Skeletal muscle satellite cell (primary cell): ENCODE measurements at regions not wholly inside any gene's neighbourhood (a gene's known extent, or its start where the extent isn't known, plus 50 kb on each side); places are given as distances from the start of the nearest gene placed in this dataset.
"Not testable (repeated sequence)": the region's sequence is repeated elsewhere in the genome, so short reads cannot be mapped to it uniquely, and the experiment has no call there.

Experiments
- H3K27me3 ChIP-seq: 2 replicates; pipeline ENCODE4 v1.7.0; 2013; ENCODE audit warnings: low read length; ENCODE audit not compliant: control insufficient read depth, insufficient read depth
- H3K36me3 ChIP-seq: 2 replicates; pipeline ENCODE4 v1.7.0; 2013; ENCODE audit warnings: mild to moderate bottlenecking, control low read depth, low read length; ENCODE audit not compliant: insufficient read depth
- H3K4me1 ChIP-seq: 2 replicates; pipeline ENCODE4 v1.7.0; 2013; ENCODE audit warnings: low read length; ENCODE audit not compliant: control insufficient read depth, insufficient read depth
- H3K4me2 ChIP-seq: 2 replicates; pipeline ENCODE4 v1.7.0; 2013; ENCODE audit warnings: mild to moderate bottlenecking, low read length
- H3K4me3 ChIP-seq: 2 replicates; pipeline ENCODE4 v1.7.0; 2013; ENCODE audit warnings: low read length
- H3K9ac ChIP-seq: 2 replicates; pipeline ENCODE4 v1.7.0; 2013; ENCODE audit warnings: mild to moderate bottlenecking, low read depth, low read length, moderate library complexity
- H3K9me3 ChIP-seq: replicated peaks from 2 replicates; pipeline ENCODE4 v1.7.0; 2013; ENCODE audit warnings: mild to moderate bottlenecking, control low read depth, low read length

DNA sequence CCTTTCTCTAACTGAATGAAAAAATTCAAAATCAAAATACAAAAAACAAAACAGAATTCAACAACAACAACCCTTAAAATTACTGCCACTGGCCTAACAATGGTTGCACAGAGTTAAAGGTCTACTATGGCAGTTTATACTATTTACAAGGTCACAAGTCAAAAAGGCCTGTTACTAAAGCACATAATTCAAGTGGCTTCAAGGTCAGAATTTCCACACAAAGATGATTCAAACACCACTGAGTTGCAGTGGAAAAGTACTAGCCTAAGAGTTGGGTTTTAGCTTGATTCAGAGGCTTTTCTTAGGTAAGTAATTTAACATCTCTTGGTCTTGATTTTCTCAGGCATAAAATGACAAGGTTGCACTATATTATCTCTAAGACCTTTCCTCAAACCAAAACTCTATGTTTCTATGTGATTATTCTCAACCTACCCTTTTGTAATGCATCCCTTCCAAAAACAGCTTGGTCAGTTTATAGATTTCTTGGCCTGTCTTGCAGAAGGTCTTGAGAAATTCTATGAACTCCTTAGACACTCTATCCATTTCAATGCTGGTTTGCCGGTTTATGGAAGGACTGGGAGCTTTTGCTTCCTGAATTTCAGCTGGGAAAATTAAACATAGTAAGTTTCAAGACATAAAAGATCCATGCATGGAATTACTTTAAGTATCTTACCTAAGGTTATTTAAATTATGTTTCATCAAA, 189.8 kb upstream of the KCTD7 start:
- H3K36me3 ChIP-seq, H3K4me3 ChIP-seq, H3K27me3 ChIP-seq, H3K9me3 ChIP-seq, H3K4me2 ChIP-seq, H3K4me1 ChIP-seq, H3K9ac ChIP-seq: not testable (repeated sequence)

DNA sequence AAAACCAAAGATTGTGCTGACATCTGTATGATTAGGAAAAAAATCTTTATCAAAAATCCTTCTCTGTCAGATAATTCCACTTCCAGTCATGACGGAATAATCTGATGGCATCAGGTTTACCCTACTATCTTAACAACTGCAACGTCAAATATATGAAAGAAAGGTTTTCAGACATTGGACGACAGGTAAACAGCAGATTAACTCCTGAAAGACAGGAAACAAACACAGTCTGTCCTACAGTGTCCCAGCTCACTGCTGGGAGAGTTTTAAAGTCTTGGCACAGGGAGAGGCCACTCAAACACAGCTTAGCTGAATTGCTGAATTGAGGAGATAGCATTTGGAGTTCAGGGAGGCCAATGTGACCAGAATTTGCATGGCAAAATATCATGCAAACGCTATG, 186.3 kb upstream of the KCTD7 start:
- no peaks in the 10 kb centered on the region for H3K27me3 ChIP-seq
- H3K36me3 ChIP-seq: no peaks in the 10 kb centered on the region
- no peak overlapping the region for H3K4me3 ChIP-seq
- H3K9ac ChIP-seq: no peak overlapping the region
- peaks cover 3% of the 10 kb centered on the region for H3K4me1 ChIP-seq
- no peak overlapping the region for H3K4me2 ChIP-seq
- no peaks in the 10 kb centered on the region for H3K9me3 ChIP-seq

DNA sequence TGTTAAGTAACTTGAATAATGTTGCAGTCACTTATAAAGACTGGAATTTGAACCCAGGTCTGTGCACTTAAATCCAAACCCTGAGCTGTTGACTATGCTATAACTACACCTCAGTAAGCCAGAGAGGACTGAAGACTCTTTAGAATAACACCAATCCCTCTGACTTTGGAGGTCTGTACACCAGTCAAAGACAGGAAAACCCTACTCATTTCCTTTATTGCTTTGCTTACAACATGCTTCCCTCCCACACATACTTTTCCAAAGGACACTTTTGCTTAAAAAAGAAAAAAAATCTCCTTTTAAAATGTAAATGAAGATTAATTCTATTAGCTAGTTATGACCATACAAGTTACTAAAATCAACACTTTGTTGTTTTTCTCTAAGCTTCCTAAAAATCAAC, 184.7 kb upstream of the KCTD7 start:
- Histone ChIP-seq H3K9ac (no peak overlapping the region), H3K36me3 (no peaks in the 10 kb centered on the region), H3K4me2 (no peak overlapping the region), H3K9me3 (no peaks in the 10 kb centered on the region), H3K27me3 (no peaks in the 10 kb centered on the region), H3K4me3 (no peak overlapping the region), H3K4me1 (peaks cover 3% of the 10 kb centered on the region)

DNA sequence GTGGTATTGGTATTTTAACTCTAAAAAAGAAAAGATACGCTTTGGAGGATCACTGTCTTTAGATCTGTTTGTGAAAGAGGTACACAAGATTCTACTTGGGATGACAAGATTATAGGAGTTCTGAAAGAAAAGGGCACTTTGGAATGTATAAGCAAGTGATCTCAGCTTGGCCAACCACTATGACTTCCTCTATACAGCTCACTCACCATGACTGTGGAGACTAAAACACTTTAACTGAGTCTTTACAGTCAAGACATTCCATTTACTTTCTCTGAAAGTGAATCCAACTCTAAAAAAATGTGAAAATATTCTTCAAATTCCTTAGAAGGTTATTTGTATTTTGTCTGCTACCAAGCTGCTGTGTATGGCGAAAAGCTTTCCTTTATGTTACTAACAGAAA, 181.7 kb upstream of the KCTD7 start:
- H3K27me3 ChIP-seq, H3K9ac ChIP-seq, H3K36me3 ChIP-seq, H3K4me3 ChIP-seq, H3K4me1 ChIP-seq, H3K9me3 ChIP-seq, H3K4me2 ChIP-seq: not testable (repeated sequence)

DNA sequence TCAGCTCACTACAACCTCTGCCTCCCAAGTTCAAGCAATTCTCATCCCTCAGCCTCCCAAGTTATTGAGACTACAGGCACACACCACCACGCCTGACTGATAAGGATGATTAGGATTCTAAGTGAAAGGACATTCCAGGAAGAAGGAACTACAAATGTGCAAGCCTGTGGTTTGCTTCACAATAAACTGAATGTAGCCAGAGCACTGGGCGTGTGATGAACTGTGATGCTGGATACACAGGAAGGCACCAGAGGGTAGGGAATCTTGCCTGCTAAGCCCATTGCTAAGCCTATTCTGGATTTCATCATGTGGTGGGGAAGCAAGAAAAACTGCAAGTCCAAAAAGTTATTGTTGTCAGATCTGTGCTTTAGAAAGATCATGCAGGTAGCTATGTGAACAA, 177.9 kb upstream of the KCTD7 start:
- H3K4me2 ChIP-seq, H3K9me3 ChIP-seq, H3K27me3 ChIP-seq, H3K4me1 ChIP-seq, H3K36me3 ChIP-seq, H3K9ac ChIP-seq, H3K4me3 ChIP-seq: not testable (repeated sequence)

DNA sequence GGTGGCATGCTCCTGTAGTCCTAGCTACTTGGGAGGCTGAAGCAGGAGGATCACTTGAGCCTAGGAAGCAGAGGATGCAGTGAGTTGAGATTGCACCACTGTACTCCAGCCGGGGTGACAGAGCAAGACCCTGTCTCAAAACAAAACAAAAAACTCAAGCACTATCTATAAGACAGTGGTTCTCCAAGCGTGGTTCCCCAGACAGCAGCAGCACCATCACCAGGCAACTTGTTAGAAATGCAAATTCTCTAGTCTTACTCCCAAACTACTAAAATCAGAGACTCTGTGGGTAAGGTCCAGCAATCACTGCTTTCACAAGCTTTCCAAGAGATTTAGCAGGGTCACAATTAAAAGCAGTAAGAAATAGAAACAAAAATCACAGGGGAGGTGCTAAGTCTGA, 177.0 kb upstream of the KCTD7 start:
- H3K4me3 ChIP-seq, H3K4me2 ChIP-seq, H3K36me3 ChIP-seq, H3K4me1 ChIP-seq, H3K27me3 ChIP-seq, H3K9ac ChIP-seq, H3K9me3 ChIP-seq: not testable (repeated sequence)

DNA sequence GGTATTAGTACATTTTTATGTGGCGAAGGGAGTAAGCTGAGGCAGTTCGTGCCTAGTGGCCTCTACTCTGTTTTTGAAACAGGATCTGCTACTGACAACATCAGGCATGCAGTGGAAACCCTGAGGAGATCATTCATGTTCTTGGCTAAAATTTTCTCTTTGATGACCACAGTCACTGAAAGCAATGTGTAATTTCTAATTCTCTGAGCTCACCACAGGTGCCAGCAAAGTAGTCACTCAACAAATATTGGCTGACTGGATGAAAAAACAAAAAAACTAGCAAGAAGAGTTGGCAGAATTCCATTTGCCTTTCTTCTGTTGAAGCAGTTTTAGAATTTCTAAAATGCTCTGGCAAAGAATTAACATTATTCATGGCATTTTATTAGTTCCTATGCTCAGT, 176.5 kb upstream of the KCTD7 start:
- H3K9me3 ChIP-seq: no peaks in the 10 kb centered on the region
- H3K9ac ChIP-seq: no peak overlapping the region
- no peaks in the 10 kb centered on the region for H3K4me1 ChIP-seq
- no peak overlapping the region for H3K4me2 ChIP-seq
- no peaks in the 10 kb centered on the region for H3K27me3 ChIP-seq
- H3K36me3 ChIP-seq: no peaks in the 10 kb centered on the region
- H3K4me3 ChIP-seq: no peak overlapping the region

DNA sequence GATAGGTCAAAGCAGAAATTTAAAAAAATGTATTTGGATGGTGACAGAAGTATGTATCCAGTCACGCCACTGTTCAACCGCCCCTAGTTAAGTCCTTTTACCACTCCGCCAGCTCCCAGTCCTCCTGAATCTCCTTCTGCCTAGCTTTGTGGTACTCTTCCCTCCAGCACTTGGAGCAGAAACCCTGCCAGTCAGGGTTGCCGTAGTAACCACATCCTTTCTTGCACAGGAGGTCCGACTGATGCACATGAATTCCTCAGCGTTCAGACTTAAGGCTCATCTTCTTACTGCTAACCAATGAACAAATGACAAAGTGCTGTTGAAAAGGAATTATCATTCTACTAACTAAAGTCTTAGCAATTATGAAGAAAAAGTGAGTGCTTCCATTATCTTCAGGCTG, 175.3 kb upstream of the KCTD7 start:
- Histone ChIP-seq H3K4me3 (no peak overlapping the region), H3K36me3 (no peaks in the 10 kb centered on the region), H3K4me1 (no peaks in the 10 kb centered on the region), H3K9ac (no peak overlapping the region), H3K27me3 (no peaks in the 10 kb centered on the region), H3K9me3 (no peaks in the 10 kb centered on the region), H3K4me2 (no peak overlapping the region)

DNA sequence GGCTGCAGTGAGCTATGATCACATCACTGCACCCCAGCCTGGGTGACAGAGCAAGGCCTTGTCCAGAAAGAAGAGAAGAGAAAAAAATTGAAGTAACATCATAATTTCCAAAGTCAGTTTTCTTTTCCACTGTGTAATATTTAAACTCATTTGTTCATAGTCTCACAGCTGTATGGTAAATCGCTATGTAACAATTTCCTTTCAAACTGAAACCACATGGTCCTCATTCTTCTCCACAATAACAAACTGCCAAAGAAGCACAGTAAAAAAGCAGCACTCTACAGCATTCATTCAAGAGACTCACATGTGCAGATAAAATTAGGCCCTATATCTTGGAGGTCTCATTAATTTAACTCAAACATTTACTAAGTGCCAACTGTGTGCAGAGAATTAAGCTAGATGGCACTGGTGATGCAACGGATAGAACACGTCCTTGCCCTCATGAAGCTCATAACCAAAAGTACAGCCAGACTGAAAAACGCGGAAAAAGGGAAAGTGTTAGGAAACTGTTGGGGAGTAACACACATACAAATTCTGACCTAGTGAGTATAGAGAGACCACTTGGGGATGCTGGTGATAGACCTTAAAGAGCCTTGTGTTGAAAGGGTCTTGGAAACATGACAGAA, 174.0 kb upstream of the KCTD7 start:
- Histone ChIP-seq H3K4me2 (no peak overlapping the region), H3K4me1 (no peaks in the 10 kb centered on the region), H3K9me3 (no peaks in the 10 kb centered on the region), H3K36me3 (no peaks in the 10 kb centered on the region), H3K4me3 (no peak overlapping the region), H3K27me3 (no peaks in the 10 kb centered on the region), H3K9ac (no peak overlapping the region)

DNA sequence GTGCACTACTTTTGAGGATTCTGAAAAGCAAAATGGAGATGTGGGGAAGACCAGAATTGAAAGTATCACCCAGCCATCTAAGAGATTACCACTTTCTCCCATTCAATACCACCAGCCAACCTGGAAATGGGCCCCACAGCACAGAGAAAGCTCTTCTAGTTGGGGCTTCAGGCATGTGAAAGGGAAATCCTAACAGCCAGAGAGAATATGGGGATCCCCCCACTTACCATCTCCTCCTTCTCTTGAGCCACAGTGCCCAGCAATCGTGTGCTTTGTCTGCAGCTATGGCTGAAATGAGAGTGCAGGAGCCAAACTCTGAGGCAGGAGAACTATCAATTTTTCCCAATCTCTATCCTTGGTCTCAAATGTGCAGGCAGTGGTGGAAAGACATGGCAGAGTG, 173.2 kb upstream of the KCTD7 start:
- H3K36me3 ChIP-seq, H3K27me3 ChIP-seq, H3K4me1 ChIP-seq, H3K4me2 ChIP-seq, H3K9me3 ChIP-seq, H3K9ac ChIP-seq, H3K4me3 ChIP-seq: not testable (repeated sequence)

DNA sequence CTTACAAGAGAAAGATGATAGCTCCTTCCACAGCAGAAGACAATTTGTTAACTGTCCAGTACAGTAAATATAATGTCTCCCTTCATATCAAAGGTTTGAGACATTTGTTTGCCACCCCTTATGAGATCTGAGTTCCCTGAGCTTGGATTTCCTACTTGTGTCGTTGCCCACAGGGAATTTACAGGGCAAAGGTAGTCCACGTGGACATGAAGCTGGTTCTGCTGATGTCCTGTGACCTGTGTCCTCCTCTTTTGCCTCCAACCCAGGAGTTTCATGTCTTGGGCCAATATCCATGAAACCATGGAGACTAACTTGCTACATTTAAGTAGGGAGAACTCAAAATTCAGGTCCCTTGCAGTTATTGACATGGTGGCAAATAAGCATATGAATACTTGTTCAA, 172.2 kb upstream of the KCTD7 start:
- not testable (repeated sequence) for H3K4me2 ChIP-seq, H3K4me1 ChIP-seq, H3K9me3 ChIP-seq, H3K9ac ChIP-seq, H3K27me3 ChIP-seq, H3K36me3 ChIP-seq, H3K4me3 ChIP-seq

DNA sequence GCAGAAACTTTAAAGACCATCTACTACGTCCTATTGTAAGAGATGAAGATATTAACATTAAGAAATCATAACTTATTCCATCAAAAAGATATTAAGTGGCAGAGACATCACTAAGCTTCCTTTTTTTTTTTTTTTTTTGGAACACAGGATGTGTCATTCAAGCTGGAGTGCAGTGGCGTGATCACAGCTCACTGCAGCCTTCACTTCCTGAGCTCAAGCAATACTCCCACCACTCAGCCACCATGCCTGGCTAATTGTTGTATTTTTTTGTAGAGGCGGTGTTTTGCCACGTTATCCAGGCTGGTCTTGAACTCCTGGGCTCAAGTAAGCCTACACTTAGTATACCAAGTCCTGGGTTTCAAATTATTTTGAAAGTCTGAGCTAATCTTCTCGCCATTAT, 169.7 kb upstream of the KCTD7 start:
- not testable (repeated sequence) for H3K36me3 ChIP-seq, H3K4me3 ChIP-seq, H3K27me3 ChIP-seq, H3K4me1 ChIP-seq, H3K9me3 ChIP-seq, H3K9ac ChIP-seq, H3K4me2 ChIP-seq
